ENCODE measurements at regions not wholly inside any gene's neighbourhood (a gene's known extent, or its start where the extent isn't known, plus 50 kb on each side); places are given as distances from the start of the nearest gene placed in this dataset.

DNA sequence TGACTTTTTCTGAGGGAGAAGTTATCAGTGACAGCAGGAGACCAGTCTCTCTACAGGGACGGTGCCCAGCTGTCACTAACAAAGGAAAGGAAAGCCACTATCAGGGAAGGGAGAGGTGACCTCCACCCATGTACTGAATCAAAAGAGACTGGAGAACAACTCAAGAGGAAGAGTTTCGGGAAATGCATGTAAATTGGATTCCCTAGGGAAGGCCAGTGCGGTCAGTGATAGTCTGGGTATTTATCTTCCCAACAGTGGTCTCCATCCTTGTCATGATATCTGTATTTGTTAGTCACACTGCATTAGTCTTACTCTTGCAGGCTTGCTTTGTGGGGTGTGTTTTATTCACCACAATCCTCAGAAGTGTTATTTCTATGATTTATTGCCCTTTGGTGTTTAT, 193.4 kb upstream of the KIRREL3 start:
- no peak for DNase-seq

DNA sequence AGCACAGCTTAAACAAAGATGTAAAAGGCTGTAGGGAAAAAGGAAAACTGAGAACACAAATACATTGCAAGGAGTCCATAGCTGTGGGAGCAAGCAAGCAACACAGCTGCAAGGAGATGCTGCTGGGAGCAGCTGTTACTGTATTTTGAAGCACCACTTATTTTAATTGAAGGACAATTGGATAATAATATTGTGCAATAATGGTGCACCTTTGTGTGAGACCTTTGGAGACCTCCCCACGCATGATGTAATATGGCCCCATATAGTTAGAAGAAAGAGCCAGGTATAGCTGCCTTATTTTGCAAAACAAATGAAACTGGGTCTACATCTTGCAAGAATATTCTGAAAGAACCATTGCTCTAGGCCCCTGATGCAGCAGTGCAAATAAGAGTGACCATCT, 191.1 kb upstream of the KIRREL3 start:
- DNase-seq = no peak

DNA sequence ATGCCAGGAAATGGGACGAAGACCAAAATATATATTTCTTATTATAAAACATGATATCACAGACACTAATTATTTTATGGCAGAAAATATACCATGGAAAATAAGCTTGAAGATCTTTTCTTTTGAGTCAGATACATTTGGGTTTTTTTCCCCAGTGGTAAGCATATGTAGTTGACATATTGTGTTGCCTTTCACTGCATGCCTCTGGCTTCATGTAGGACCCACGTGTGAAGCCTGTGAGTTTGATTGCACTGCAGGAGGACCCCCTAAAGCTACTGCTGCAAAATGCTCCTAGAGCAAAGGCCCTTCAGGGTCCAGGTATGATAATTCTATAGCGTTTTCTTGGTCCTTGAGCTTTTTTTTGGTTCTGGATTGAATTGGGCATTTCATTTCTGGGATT, 190.7 kb upstream of the KIRREL3 start:
- no peak for DNase-seq

DNA sequence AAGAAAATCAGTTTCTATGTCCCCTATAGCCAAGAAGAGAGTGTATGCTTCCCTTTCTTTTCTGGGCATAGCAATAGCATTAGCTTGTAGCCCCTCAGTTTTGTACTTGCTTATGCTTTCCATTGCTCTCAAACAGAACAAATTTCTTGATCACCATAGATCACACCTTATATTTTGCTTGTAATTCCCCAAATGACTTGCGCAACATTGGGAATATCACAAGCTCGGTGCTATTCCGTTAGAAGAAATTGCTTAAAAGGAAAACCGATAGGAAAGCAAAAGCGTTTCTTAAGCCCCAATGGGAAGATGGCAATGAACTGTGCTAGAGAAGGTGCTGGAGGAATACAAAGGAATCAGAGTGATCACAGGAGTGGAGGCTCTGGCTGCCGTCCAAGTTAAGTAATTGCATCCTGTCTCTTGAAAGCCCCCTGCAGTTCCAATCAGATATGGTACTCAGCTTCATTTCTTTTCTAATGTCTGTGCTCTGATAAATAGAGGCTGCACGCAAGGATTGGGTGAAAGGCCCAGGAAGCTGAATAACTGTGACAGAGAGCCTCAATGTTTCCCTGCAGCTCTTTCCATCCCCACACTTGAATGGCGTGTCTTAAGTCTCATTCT, 182.1 kb upstream of the KIRREL3 start:
- peak; percentile 60 for DNase-seq

DNA sequence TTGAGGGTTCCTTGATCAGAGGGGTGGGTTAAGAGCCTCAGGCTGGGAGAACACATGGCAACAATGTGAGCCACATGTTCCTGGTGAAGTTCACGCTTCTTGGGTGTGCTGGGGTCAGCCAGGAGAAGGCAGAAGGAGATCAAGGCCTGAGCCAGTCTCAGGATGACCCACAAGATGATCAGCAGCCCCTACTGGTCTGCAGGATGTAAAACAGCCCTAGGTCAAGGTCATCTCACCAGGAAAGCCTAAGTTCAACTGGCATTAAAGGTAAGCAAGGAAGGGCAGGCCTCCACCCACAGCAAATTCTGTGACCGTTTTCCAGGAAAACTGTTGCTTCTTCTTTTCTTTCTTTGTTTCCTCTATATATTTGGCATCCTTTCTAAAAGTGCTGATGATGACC, 156.7 kb upstream of the KIRREL3 start:
- DNase-seq = no peak

DNA sequence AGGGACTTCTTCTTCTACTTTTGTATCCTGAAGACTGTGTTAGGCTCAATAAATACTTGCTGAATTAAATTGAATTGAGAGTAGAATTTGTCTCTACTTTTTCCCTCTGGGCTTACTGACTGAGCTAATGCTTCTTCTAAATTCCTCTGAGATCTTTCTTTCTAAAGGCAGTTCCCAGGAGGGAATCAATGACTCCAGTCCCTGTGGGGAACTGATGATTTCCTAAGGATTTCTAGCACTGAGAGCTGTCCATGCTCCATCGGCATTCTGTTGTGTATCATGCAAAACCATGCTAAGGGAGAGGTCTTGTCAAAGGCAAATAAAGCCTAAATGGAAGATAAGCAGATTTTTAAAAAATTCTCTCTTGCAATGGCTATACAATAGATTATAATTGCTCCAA, 148.8 kb upstream of the KIRREL3 start:
- no peak for DNase-seq

DNA sequence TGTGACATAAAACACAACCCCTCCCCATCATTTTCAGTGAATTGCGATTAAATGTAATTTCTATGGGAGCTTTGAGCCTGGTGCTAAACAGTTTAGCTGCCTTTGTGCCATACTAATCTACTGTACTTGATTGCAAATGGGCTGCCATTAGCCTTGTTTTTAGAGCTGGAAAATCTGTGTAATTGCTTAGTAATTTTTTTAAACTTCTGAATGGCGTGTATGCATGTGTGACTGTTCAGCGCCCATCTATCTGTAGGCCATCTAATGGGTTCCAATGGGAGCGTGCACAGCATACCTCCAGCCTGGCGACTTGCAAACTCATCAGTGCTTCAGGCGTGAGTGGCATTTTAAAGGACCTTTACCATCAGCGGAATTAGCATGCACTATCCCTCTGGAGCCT, 142.7 kb upstream of the KIRREL3 start:
- DNase-seq = no peak

DNA sequence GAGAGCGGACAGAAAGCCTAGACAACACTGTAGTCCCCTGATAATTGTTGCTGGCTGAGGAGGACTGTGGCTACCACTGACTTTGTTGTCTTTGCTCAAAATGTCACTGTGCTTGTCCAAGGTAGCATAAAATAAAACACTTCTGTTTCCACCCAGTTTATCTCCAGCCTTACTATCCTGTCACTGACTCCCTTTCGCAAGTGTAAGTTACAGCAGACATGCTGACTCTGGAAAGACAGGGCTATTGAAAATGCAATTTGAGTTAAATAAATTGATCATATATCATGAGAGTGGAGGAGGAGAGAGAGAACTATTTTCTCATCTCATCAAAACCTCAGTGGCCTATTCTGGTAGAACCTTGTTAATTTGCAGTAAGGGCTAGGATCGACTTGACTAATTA, 138.0 kb upstream of the KIRREL3 start:
- no peak for DNase-seq

DNA sequence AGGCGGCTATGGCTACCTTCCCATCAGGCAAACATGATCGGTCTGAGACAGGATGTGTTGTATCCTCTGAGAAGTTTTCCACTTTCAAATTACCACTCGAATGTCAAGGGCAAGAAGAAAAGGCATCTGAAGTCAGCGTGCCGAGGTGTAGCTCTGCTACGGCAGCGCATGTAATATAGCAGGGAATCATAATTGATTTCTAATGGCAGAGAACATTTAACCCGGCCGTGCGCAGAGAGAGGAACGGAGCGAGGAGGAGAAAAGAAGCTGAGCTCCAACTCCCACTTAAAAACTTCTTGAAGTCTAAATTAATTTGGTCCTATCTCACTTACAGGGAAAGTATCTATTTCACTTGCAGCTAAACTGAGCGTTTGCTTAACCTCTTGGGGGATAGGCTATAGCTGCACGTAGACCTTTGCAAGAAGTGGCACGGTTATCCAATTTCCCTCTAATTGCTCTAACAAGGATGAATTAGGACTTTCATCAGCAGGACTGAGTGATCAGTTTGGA, 137.3 kb upstream of the KIRREL3 start:
- DNase-seq = no peak

DNA sequence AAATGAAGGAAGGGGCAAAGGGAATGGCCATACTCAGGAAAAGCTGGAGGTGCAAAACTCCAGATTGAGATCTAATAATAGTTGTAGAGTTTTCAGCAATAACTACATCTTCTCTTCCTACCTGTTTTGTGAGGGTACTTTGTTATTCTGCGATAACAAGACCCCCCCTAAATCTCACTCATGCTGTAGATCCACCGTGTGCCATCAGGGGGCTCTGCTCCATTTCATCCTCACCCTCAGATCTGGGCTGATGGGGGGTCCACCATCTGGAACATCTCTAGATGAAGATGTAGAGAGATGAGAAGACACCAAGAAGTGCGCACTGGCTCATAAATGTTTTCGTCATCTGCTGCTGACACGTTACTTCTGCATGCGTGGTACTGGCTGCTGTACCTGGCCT, 135.9 kb upstream of the KIRREL3 start:
- no peak for DNase-seq

DNA sequence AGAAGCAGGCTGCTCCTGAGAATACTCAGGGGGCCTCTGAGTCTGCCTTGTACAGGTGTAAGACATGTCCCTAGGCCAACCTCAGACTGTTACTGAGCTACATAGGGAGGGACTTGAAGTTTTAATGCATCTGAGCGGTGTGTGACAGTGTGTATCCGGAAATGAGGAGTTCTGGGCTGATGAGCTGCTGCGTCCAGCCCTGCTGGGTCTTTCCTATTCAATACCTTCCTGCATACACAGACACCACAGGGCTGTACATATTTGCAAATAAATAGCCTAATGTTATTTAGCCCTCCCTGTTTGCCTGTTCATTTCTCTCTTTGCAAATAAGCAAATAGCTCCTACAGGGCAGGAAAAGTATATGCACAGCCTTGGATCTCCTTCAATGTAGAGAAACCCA, 134.7 kb upstream of the KIRREL3 start:
- DNase-seq = no peak

DNA sequence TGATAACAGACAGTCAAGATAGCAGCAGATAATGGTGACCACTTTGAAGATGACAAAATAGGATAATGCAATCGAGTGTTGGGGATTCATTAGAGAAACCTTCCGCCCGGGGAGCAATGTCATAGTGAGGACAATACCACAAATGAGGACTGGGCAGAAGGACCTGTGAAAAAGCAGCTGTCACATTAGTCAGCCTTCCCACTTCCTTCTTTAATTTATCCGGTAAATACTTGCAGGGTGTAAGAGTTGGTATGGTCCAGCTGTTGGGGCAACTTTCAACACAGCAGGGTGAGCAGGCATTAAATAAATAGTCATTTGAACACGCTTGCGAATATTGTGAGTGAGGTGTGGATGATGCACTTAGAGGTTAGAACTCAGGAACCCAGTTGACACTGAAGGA, 132.5 kb upstream of the KIRREL3 start:
- DNase-seq = no peak

DNA sequence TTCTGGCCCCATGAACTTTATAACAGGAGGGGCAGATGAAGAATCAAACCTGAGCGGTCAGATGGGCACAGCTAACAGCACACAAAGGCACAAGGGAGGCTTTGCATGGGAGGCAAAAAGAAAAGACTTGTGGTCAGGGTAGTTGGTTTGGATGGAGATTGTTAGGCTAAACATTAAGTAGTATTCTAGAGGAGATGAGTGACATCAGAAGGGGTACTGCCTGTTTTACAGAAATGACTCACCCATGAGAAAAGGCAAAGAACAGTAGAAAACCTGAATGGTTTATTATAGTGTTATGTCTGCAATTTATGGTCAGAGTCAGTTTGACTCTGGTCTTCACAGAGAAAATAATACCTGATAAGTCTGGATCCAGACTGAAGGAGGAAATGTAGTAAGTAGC, 129.8 kb upstream of the KIRREL3 start:
- DNase-seq = no peak

DNA sequence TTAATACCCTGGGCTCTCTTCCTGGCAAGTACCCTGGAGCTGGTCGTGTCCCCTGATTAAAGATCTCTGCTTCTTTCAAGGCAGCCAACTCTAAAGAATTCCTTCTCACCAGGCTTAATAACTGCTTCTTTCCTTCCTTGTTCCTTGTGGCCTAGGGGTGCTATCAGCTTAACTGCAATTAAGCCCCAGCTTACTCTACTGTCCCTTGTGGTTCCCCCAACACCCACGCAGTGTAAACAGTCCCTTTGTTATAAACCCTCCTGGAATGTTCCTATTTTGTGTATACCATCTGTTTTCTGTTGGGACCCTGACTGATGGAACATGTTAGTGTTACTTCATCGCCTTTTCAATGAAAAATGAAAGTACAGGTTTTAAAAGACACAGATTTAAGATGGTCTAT, 126.4 kb upstream of the KIRREL3 start:
- DNase-seq = no peak

DNA sequence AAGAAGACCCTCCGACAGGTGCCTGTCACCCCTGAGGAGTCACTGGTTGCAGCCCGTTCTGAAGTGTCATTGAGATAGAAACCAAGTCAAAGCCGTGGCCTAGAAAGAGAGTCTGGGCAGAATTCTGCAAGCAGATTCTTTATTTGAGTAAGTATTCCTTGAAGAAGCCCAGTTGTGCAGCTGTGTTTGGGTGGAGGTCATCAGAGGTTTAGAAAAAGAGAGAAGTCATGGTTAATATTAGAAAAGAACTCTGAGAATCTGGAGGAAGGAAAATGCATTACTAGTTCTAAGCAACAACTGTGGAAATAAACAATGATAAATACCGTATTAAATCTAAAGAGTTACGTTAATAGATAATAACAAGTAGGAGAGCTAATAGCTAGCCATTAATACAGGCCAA, 118.8 kb upstream of the KIRREL3 start:
- no peak for DNase-seq

DNA sequence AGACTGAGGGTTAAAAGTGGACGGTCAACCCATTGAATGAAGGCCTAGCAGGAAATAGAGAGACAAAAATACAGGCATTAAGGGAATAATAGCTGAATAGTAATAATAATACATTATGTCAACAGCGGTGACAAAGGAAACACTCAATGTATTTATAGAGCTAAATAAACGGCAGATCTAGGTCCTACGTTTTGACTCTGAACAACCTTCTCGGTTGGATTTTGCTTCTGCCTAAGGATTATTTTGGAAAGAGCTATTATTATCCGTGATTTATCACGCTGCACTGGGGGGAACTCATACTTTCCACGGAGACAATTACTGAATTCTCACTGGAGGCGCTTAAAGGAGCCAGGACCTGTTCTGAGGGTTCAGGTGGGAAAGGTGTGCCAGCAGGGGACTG, 118.2 kb upstream of the KIRREL3 start:
- DNase-seq = no peak

DNA sequence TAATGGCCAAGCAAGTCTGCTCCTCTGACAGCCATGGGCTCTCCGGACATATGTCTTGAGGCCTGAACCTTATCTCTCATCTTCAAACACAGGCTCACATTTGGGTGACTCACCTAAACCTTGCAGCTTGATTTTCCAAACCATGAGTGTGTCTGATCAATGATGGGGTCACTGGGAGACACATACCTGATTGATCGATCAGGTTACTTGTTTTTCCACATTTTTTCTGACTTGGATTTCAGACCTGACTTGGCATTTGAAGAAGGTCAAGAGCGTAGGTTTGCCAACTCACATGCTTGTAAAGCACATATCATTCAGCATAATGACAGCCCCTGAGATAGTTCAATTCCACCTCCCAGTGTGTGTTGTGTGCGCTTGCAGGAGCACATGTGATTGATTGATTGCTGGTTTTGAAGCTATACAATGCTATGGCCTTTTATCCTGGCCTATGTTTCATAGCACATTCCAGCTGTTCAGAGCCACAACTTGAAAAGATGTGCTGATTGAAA, 116.7 kb upstream of the KIRREL3 start:
- DNase-seq = no peak

DNA sequence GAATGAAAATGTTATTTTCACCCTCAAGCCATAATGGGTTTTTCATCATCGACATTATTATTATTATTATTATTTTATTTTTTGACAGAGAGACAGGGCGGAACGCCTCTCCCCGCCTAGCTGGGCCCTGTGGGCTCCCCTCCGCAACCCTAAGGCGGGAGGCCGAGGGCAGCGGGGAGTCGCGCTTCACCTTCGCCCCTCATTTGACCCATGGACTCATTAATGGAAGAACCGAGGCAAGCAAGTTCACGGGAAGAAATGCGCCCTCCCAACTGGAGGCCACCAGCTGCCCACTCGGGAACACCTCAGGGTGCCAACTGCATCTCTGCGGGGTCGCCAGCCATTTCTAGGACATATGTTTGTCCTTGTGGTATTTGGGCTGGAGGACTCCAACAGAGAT, 115.3 kb upstream of the KIRREL3 start:
- DNase-seq = no peak

DNA sequence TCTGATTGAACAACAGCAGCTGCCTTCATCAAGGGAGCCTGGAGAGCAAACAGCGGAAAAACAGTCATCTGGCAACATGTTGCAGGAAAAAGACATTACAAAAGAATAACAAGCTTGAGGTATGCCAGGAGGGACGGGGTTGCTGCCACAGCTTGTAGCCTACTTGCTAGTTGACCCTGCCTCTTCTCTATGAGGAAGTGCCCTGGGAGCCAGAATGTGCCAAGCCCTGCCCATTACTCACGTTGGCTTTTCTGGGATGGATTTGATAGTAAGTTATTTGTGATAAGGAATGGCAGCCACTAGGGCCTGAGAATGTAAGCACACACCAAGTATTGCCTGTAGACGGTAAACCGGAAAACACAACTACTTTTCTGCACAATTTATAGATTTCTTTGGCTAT, 113.5 kb upstream of the KIRREL3 start:
- no peak for DNase-seq

DNA sequence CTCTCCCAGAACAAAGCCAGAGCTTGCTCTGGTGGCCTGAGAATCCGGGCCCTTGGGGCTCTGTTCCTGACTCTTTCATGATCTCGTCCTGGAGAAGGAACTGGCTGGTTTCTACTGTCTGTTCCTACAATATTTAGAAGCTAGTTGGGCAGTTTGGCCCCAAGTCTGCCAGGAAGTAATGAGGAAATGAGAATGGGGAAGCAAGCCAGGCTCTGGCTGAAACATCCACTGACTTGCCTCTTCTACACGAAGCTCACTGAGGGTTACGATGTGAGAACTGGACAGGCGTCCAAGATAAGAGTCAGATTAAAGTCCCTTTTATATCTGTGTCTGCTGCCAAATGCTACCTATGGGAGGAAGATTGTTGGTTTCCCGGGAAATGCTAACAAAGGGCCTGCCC, 110.0 kb upstream of the KIRREL3 start:
- DNase-seq = no peak

DNA sequence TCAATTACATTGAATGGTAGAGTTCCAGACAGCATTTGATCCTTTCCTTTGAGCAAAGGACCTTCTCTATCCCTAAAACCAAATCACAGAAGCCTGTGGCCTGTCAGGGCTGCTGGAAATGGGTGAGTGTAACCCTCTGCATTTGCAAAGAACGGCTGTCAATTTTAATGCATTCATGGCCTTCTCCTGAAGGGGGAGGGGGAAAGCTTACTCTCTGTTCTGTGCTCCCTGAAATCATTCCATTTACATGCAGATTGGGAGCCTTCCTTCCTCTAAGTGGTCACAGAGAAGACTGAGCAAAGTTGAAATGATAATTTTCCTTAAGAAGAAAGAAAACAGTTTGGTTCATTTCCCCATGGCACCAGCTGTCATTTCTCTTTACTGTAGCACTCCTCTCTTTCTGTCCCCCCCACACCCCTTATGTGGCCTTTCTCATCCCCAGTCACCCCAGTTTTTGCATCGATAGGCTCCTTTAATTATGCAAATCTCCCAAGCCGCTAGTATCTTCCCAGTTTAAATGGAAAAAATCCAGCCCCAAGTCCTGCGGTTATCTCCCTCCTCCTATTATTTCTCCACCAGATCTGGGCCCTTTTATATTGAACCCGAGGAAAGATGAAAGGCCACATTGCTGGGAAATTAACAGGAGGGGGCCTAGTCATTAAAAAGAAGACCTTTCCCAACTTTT, 109.4 kb upstream of the KIRREL3 start:
- no peak for DNase-seq

DNA sequence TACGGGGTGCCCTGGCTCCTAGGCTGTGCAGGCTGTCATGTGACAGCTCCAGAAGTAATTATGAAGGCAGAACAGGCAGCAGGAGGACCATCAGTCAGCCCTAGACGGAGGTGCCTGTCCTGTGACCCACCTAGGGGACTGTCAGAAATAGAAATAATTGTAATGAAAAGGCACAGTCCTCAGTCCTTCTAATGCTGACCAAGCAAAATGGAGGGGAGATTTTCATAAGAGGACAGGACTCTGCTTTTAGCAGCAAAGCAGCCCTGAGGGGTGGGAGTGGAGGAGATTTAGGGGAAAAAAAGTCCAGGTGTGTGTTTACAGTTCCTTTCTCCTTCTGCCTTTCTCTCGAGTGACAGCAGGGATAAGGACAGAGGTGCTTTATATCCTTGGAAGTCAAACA, 108.3 kb upstream of the KIRREL3 start:
- DNase-seq = no peak

DNA sequence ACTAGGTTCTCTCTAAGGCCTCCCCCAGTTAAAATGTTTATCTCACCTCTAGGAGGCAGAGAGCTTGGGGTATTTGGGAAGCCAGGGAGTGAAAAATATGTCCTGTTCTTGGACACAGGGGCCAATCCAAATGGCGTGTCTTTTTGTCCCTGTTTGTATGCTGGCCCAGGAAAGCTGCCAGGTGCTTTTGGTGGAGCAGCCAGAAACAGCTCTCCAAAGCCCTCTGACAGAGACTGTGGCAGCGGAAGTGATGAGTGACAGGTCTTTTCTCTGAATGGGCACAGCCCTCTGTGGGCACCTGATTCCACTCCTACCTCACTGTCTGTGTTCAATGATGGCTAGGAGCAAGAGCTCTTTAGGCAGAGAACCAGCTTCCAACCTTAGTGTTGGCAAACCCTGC, 106.4 kb upstream of the KIRREL3 start:
- DNase-seq = peak; percentile 42

DNA sequence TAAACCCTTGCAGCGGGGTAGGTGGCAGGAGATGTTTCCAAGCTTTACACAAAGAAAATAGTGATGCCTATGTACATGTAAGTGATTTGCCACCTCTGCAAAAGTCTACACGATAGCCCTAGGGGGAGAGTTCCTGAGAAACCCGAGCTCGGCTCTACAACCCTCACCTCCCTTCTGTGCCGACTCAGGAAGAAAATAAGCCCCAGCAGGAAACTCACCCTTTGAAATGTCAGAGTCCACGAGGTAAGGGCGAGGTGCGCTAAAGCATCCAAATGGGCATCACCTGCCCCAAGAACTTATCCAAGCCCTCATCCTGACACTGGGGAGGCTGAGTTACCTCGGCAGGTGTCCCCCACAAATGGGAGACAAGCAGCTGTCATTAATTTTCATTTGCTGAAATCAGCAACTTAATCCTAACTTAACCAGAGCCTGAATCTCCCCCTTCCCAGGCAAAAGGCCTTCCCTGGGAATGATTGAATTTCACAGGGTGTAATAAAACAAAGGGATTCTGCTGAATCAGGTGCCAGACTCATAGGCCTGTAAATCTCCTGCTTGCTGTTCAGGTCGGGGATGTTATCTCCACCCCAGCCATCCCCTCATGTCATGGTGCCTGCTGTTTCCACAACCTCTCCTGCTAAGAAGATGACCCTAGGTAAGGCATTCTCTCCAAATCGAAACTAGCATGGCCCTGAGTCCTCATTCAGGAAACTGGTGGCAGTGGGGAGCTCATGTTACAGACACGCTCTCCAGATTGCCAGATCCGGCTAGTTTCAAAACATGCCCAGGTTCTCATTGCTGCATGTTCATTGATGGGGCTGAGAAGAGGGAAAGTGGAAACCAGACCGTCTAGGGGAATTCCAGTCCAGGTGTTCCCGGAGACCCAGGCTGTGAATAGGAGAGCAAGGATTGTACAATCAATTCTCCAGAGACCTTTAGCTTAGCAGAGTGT, 105.3 kb upstream of the KIRREL3 start:
- DNase-seq = peak; percentile 98
